Neural cell (in vitro differentiated cells): ENCODE measurements at regions not wholly inside any gene's neighbourhood (a gene's known extent, or its start where the extent isn't known, plus 50 kb on each side); places are given as distances from the start of the nearest gene placed in this dataset.

Source experiments
- H2AFZ ChIP-seq: fragments of 200-600, 300-800 bp; sonication (generic), shearing (Covaris generic); 2 replicates; pipeline ENCODE4 v1.6.0; 2014; ENCODE audit warnings: low read depth, mild to moderate bottlenecking, antibody characterized with exemption, low read length, moderate library complexity
- H3F3A ChIP-seq: fragments of 200-600 bp; shearing (Covaris generic); 2 replicates; pipeline ENCODE4 v1.6.1; 2016; ENCODE audit warnings: mild to moderate bottlenecking, moderate library complexity, mixed read lengths, antibody characterized with exemption, low read length; ENCODE audit not compliant: insufficient read depth, poor library complexity, severe bottlenecking
- H3K27ac ChIP-seq: fragments of 200-600, 300-800 bp; sonication (generic), shearing (Covaris generic); 2 replicates; pipeline ENCODE4 v1.5.1; 2014; ENCODE audit warnings: mild to moderate bottlenecking, low read length, moderate library complexity
- H3K27me3 ChIP-seq: fragments of 300-800, 200-600 bp; sonication (generic), shearing (Covaris generic); 2 replicates; pipeline ENCODE4 v1.6.0; 2014; ENCODE audit warnings: mild to moderate bottlenecking, low read depth, low read length, moderate library complexity; ENCODE audit not compliant: insufficient read depth
- H3K36me3 ChIP-seq: fragments of 300-800, 200-600 bp; sonication (generic), shearing (Covaris generic); 2 replicates; pipeline ENCODE4 v1.5.1; 2014; ENCODE audit warnings: mild to moderate bottlenecking, antibody characterized with exemption, low read length, moderate library complexity; ENCODE audit not compliant: insufficient read depth
- H3K4me2 ChIP-seq: fragments of 300-800, 200-600 bp; sonication (generic), shearing (Covaris generic); 2 replicates; pipeline ENCODE4 v1.6.0; 2014; ENCODE audit warnings: mild to moderate bottlenecking, low read length
- H3K4me3 ChIP-seq: fragments of 300-800, 200-600 bp; sonication (generic), shearing (Covaris generic); 2 replicates; pipeline ENCODE4 v1.5.1; 2014; ENCODE audit warnings: mild to moderate bottlenecking, low read length, moderate library complexity
- H3K79me2 ChIP-seq: fragments of 200-600 bp; shearing (Covaris generic); replicated peaks from 2 replicates; pipeline ENCODE4 v1.6.0; 2014; ENCODE audit warnings: mild to moderate bottlenecking, low read length, moderate library complexity; ENCODE audit not compliant: insufficient read depth
- H3K9ac ChIP-seq: fragments of 300-800, 200-600 bp; sonication (generic), shearing (Covaris generic); 2 replicates; pipeline ENCODE4 v1.6.1; 2016; ENCODE audit warnings: mild to moderate bottlenecking, low read length, mixed read lengths
- H3K9me2 ChIP-seq: fragments of 200-600 bp; shearing (Covaris generic); 2 replicates; pipeline ENCODE4 v1.6.1; 2016; ENCODE audit warnings: mild to moderate bottlenecking, low read length, mixed read lengths; ENCODE audit not compliant: insufficient read depth
- H3K9me3 ChIP-seq: fragments of 200-600, 300-800 bp; sonication (generic), shearing (Covaris generic); 2 replicates; pipeline ENCODE4 v1.6.1; 2016; ENCODE audit warnings: mild to moderate bottlenecking, mixed run types, low read length, moderate library complexity, mixed read lengths
- H4K20me1 ChIP-seq: fragments of 200-600 bp; shearing (Covaris generic); 2 replicates; pipeline ENCODE4 v1.6.1; 2016; ENCODE audit warnings: mild to moderate bottlenecking, mixed run types; ENCODE audit not compliant: insufficient read depth
- EP300 ChIP-seq: fragments of 450-650 bp; conservative IDR thresholded peaks from 2 replicates; pipeline ENCODE4 v1.6.1; 2014; ENCODE audit warnings: antibody characterized with exemption, mild to moderate bottlenecking, moderate library complexity; ENCODE audit not compliant: poor library complexity, severe bottlenecking
- EZH2 ChIP-seq: fragments of 200-600, 300-800 bp; shearing (Covaris generic), sonication (generic); IDR thresholded peaks from 2 replicates; pipeline ENCODE4 v1.6.1; 2014; ENCODE audit warnings: antibody characterized with exemption, low read length, borderline replicate concordance, mild to moderate bottlenecking; ENCODE audit not compliant: insufficient read depth, poor library complexity, severe bottlenecking
- MXI1 ChIP-seq: fragments of 450-650 bp; conservative IDR thresholded peaks from 2 replicates; pipeline ENCODE4 v1.6.1; 2014; ENCODE audit warnings: antibody characterized with exemption, mild to moderate bottlenecking; ENCODE audit not compliant: poor library complexity, severe bottlenecking
- POLR2AphosphoS5 ChIP-seq: IDR thresholded peaks from 2 replicates; pipeline ENCODE4 v1.6.1; 2012
- RAD21 ChIP-seq: fragments of 450-650 bp; conservative IDR thresholded peaks from 2 replicates; pipeline ENCODE4 v1.6.1; 2014; ENCODE audit warnings: antibody characterized with exemption, mild to moderate bottlenecking, moderate library complexity
- SMC3 ChIP-seq: fragments of 450-650 bp; conservative IDR thresholded peaks from 2 replicates; pipeline ENCODE4 v1.6.1; 2014; ENCODE audit warnings: antibody characterized with exemption, mild to moderate bottlenecking, moderate library complexity; ENCODE audit not compliant: poor library complexity
- TAF1 ChIP-seq: IDR thresholded peaks from 2 replicates; pipeline ENCODE4 v1.6.1; 2012; ENCODE audit warnings: low read depth
- TF ChIP-seq, protein P1 (sequence below): IDR thresholded peaks from 2 replicates; pipeline ENCODE4 v1.6.1; 2012; ENCODE audit warnings: borderline replicate concordance
- TF ChIP-seq, protein P2 (sequence below): fragments of 450-650 bp; IDR thresholded peaks from 2 replicates; pipeline ENCODE4 v1.5.1; 2014; ENCODE audit warnings: antibody characterized with exemption, mild to moderate bottlenecking, moderate library complexity; ENCODE audit not compliant: poor library complexity, severe bottlenecking

DNA sequence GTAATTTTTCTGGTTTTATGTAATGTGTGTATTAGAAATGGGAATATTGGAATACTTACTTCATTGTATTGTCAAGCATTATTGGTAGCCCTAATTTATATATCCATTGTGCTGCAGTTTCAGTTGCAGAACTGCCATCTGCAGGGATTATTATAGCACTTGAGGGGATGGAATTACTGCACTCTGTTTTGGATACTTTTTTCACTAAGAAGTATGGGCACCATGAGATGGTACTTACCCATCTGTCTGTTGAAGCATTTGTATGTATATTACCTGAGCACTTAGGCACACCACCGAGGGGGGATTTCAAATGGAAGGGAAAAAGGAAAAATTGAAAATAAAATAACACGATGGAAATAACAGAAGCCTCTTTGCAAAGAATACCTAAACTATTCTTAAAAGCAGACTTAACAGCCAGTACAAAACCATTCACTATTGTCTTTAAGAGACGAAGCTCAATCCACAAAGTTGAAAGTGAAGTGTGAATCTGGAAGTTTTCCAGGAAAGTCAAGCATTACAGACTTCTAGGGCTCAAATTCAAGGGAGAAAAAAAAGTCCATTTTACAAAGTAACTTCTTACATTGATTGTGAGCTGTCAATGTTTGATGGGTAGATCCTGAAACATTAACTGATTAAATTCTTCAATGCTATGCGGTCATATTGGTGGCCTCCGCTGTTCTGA lies 318.7 kb downstream of the SOX4 start:
- no peaks in the 10 kb centered on the region for H3F3A ChIP-seq
- H3K4me2 ChIP-seq: no peak overlapping the region
- no peak overlapping the region for H3K4me3 ChIP-seq
- TF ChIP-seq TAF1: no peak
- no peak for TF ChIP-seq SMC3
- TF ChIP-seq, protein P1, sequence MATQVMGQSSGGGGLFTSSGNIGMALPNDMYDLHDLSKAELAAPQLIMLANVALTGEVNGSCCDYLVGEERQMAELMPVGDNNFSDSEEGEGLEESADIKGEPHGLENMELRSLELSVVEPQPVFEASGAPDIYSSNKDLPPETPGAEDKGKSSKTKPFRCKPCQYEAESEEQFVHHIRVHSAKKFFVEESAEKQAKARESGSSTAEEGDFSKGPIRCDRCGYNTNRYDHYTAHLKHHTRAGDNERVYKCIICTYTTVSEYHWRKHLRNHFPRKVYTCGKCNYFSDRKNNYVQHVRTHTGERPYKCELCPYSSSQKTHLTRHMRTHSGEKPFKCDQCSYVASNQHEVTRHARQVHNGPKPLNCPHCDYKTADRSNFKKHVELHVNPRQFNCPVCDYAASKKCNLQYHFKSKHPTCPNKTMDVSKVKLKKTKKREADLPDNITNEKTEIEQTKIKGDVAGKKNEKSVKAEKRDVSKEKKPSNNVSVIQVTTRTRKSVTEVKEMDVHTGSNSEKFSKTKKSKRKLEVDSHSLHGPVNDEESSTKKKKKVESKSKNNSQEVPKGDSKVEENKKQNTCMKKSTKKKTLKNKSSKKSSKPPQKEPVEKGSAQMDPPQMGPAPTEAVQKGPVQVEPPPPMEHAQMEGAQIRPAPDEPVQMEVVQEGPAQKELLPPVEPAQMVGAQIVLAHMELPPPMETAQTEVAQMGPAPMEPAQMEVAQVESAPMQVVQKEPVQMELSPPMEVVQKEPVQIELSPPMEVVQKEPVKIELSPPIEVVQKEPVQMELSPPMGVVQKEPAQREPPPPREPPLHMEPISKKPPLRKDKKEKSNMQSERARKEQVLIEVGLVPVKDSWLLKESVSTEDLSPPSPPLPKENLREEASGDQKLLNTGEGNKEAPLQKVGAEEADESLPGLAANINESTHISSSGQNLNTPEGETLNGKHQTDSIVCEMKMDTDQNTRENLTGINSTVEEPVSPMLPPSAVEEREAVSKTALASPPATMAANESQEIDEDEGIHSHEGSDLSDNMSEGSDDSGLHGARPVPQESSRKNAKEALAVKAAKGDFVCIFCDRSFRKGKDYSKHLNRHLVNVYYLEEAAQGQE: no peak
- TF ChIP-seq EP300: no peak
- TF ChIP-seq, protein P2, sequence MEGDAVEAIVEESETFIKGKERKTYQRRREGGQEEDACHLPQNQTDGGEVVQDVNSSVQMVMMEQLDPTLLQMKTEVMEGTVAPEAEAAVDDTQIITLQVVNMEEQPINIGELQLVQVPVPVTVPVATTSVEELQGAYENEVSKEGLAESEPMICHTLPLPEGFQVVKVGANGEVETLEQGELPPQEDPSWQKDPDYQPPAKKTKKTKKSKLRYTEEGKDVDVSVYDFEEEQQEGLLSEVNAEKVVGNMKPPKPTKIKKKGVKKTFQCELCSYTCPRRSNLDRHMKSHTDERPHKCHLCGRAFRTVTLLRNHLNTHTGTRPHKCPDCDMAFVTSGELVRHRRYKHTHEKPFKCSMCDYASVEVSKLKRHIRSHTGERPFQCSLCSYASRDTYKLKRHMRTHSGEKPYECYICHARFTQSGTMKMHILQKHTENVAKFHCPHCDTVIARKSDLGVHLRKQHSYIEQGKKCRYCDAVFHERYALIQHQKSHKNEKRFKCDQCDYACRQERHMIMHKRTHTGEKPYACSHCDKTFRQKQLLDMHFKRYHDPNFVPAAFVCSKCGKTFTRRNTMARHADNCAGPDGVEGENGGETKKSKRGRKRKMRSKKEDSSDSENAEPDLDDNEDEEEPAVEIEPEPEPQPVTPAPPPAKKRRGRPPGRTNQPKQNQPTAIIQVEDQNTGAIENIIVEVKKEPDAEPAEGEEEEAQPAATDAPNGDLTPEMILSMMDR: no peak
- no peak for TF ChIP-seq EZH2
- TF ChIP-seq RAD21: no peak
- TF ChIP-seq POLR2AphosphoS5: no peak
- no peak for TF ChIP-seq MXI1
- no peaks in the 10 kb centered on the region for H3K9me3 ChIP-seq
- no peaks in the 10 kb centered on the region for H3K9me2 ChIP-seq
- H3K36me3 ChIP-seq: no peaks in the 10 kb centered on the region
- peaks cover 10% of the 10 kb centered on the region for H3K79me2 ChIP-seq
- H3K27me3 ChIP-seq: no peaks in the 10 kb centered on the region
- H4K20me1 ChIP-seq: no peaks in the 10 kb centered on the region
- H2AFZ ChIP-seq: no peak overlapping the region
- no peak overlapping the region for H3K9ac ChIP-seq
- no peak overlapping the region for H3K27ac ChIP-seq

DNA sequence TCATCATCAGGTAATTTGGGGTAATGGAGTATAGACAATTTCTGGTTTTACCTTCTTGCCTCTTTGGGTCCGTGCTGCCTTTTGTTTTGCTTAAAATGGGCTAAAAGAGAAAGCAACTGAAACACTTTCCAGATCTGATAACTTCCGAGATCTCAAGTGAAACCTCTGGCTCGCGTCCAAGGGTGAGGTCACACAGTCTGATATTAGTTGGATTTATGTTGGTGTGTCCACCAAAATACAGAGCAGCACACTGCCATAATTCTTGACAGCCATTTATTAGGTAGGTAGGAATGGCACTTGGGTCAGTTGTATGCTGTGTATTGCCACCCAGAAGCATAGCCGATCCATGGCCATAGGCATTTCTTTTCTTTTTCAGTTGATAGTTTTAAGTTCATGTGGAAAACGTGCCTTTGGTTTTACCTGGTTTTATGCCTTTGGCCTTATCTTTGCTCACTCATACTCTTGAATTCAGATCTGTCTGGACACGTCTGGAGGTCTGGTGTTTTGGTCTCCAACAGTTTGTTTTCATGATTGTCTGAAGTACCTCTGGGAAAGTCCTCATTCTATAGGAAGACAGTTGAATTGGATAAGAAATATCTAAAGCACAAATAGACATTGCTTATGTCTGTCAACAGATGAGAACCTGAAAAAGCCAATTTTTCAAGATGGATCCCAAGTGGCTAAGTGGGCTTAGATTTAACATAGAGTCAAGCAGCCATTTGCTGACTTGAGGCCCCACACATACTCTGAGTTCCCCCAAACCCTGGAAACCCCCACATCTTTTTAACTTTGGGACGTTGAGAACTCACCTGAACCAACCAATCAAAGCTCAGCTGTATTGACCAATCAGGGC lies 320.8 kb downstream of the SOX4 start:
- H3F3A ChIP-seq: no peaks in the 10 kb centered on the region
- no peaks in the 10 kb centered on the region for H3K27me3 ChIP-seq
- no peak overlapping the region for H3K4me2 ChIP-seq
- H3K36me3 ChIP-seq: no peaks in the 10 kb centered on the region
- no peak overlapping the region for H3K4me3 ChIP-seq
- H3K9me2 ChIP-seq: no peaks in the 10 kb centered on the region
- no peak overlapping the region for H2AFZ ChIP-seq
- H3K27ac ChIP-seq: no peak overlapping the region
- H4K20me1 ChIP-seq: no peaks in the 10 kb centered on the region
- peaks cover 5% of the 10 kb centered on the region for H3K79me2 ChIP-seq
- TF ChIP-seq TAF1 (no peak), EP300 (no peak), RAD21 (no peak), EZH2 (no peak), MXI1 (no peak)
- TF ChIP-seq, protein P1: no peak
- H3K9ac ChIP-seq: no peak overlapping the region
- no peaks in the 10 kb centered on the region for H3K9me3 ChIP-seq
